Activated T-cell treated with anti-CD3 and anti-CD28 coated beads, Interleukin-2, amount 50 U/mL, for 72 hours (primary cell): ENCODE measurements at regions not wholly inside any gene's neighbourhood (a gene's known extent, or its start where the extent isn't known, plus 50 kb on each side); places are given as distances from the start of the nearest gene placed in this dataset.

Experiments used
- ATAC-seq, 2 donors: fragments of 150-1000 bp; cut with Tn5 transposase; replicated peaks in 1 of 2; 2 replicates each; pipeline ENCODE4 v1.10.0; 2021; ENCODE audit warnings: moderate library complexity in 2 of 2, mild to moderate bottlenecking in 1 of 2
- DNase-seq, 2 donors: peaks; one replicate each; pipeline ENCODE4 v3.0.0; 2021 to 2022; ENCODE audit warnings: mixed read lengths in 1 of 2
- H3K27ac Mint-ChIP-seq: one replicate; pipeline ENCODE4 v1.8.0; 2022; ENCODE audit warnings: mild to moderate bottlenecking, moderate library complexity, mixed read lengths
- H3K27me3 Mint-ChIP-seq: one replicate; pipeline ENCODE4 v1.8.0; 2022; ENCODE audit warnings: low read depth, mixed read lengths
- H3K36me3 Mint-ChIP-seq, 2 donors: one replicate each; pipeline ENCODE4 v1.8.0; 2022; ENCODE audit warnings: mixed read lengths in 2 of 2, mild to moderate bottlenecking in 1 of 2; ENCODE audit not compliant: insufficient read depth in 2 of 2
- H3K4me1 Mint-ChIP-seq: one replicate; pipeline ENCODE4 v1.8.0; 2022; ENCODE audit warnings: low read depth, mixed read lengths
- H3K4me3 Mint-ChIP-seq, 2 donors: one replicate each; pipeline ENCODE4 v1.8.0; 2022; ENCODE audit warnings: mild to moderate bottlenecking in 2 of 2, mixed read lengths in 2 of 2, moderate library complexity in 2 of 2
- H3K9me3 Mint-ChIP-seq, 2 donors: one replicate each; pipeline ENCODE4 v1.8.0; 2022; ENCODE audit warnings: mixed read lengths in 2 of 2

GRCh38 chr19:31947436-31948115 is 397.8 kb upstream of the ZNF507 start:
- Mint-ChIP-seq H3K9me3 (peaks cover 2 to 4% of the 10 kb centered on the region in 2 donors), H3K36me3 (no peaks in the 10 kb centered on the region), H3K4me1 (no peaks in the 10 kb centered on the region), H3K27ac (no peak overlapping the region), H3K27me3 (no peaks in the 10 kb centered on the region), H3K4me3 (no peak overlapping the region)
- DNase-seq = no peak
- no peak for ATAC-seq

GRCh38 chr19:31952693-31953092 is 392.7 kb upstream of the ZNF507 start:
- DNase-seq (no peak), ATAC-seq (no peak)
- H3K27me3 Mint-ChIP-seq = no peaks in the 10 kb centered on the region
- H3K9me3 Mint-ChIP-seq = peaks cover 2 to 7% of the 10 kb centered on the region in 2 donors
- H3K27ac Mint-ChIP-seq = no peak overlapping the region
- no peaks in the 10 kb centered on the region for H3K4me1 Mint-ChIP-seq
- no peak overlapping the region for H3K4me3 Mint-ChIP-seq
- H3K36me3 Mint-ChIP-seq = no peaks in the 10 kb centered on the region

GRCh38 chr19:31955061-31955460 is 390.3 kb upstream of the ZNF507 start:
- H3K4me3 Mint-ChIP-seq = no peak overlapping the region
- H3K27ac Mint-ChIP-seq = no peak overlapping the region
- H3K36me3 Mint-ChIP-seq = no peaks in the 10 kb centered on the region
- H3K4me1 Mint-ChIP-seq = no peaks in the 10 kb centered on the region
- ATAC-seq (no peak), DNase-seq (no peak)
- peaks cover 2 to 7% of the 10 kb centered on the region in 2 donors for H3K9me3 Mint-ChIP-seq
- no peaks in the 10 kb centered on the region for H3K27me3 Mint-ChIP-seq

GRCh38 chr19:31955884-31956283 is 389.5 kb upstream of the ZNF507 start:
- no peaks in the 10 kb centered on the region for H3K27me3 Mint-ChIP-seq
- H3K36me3 Mint-ChIP-seq = no peaks in the 10 kb centered on the region
- H3K4me1 Mint-ChIP-seq = no peaks in the 10 kb centered on the region
- H3K9me3 Mint-ChIP-seq = peaks cover 2 to 7% of the 10 kb centered on the region in 2 donors
- no peak overlapping the region for H3K4me3 Mint-ChIP-seq
- H3K27ac Mint-ChIP-seq = no peak overlapping the region
- ATAC-seq = no peak
- no peak for DNase-seq

- no peaks in the 10 kb centered on the region for H3K27me3 Mint-ChIP-seq
- H3K9me3 Mint-ChIP-seq = peaks cover 2 to 6% of the 10 kb centered on the region in 2 donors
- H3K4me1 Mint-ChIP-seq = no peaks in the 10 kb centered on the region
- H3K27ac Mint-ChIP-seq = no peak overlapping the region
- H3K4me3 Mint-ChIP-seq = no peak overlapping the region
- no peaks in the 10 kb centered on the region for H3K36me3 Mint-ChIP-seq
- DNase-seq = no peak
- no peak for ATAC-seq
Measured at GRCh38 chr19:31956771-31957392, 388.5 kb upstream of the ZNF507 start.

- Mint-ChIP-seq H3K27me3 (no peaks in the 10 kb centered on the region), H3K9me3 (peaks cover 0 to 2% of the 10 kb centered on the region in 2 donors), H3K4me3 (no peak overlapping the region), H3K36me3 (no peaks in the 10 kb centered on the region), H3K27ac (no peak overlapping the region), H3K4me1 (no peaks in the 10 kb centered on the region)
- ATAC-seq = no peak
- DNase-seq = no peak
Measured at GRCh38 chr19:31957711-31958110, 387.7 kb upstream of the ZNF507 start.

GRCh38 chr19:31959527-31960018 is 385.8 kb upstream of the ZNF507 start:
- Mint-ChIP-seq H3K27me3 (no peaks in the 10 kb centered on the region), H3K27ac (no peak overlapping the region), H3K4me3 (no peak overlapping the region), H3K36me3 (no peaks in the 10 kb centered on the region), H3K9me3 (peaks cover 0 to 2% of the 10 kb centered on the region in 2 donors), H3K4me1 (no peaks in the 10 kb centered on the region)
- no peak for ATAC-seq
- DNase-seq = no peak

- no peaks in the 10 kb centered on the region for H3K4me1 Mint-ChIP-seq
- H3K36me3 Mint-ChIP-seq = no peaks in the 10 kb centered on the region
- no peaks in the 10 kb centered on the region for H3K9me3 Mint-ChIP-seq
Measured at GRCh38 chr19:31960474-31960873, 384.9 kb upstream of the ZNF507 start.

GRCh38 chr19:31961191-31961590 is 384.2 kb upstream of the ZNF507 start:
- H3K27ac Mint-ChIP-seq = no peak overlapping the region
- H3K9me3 Mint-ChIP-seq = no peaks in the 10 kb centered on the region
- H3K4me1 Mint-ChIP-seq = no peaks in the 10 kb centered on the region
- H3K36me3 Mint-ChIP-seq = no peaks in the 10 kb centered on the region
- no peak for DNase-seq
- no peak overlapping the region for H3K4me3 Mint-ChIP-seq
- ATAC-seq = no peak
- no peaks in the 10 kb centered on the region for H3K27me3 Mint-ChIP-seq

More at GRCh38 chr19:31960474-31960873, 384.9 kb upstream of the ZNF507 start:
- DNase-seq = no peak
- no peak overlapping the region for H3K4me3 Mint-ChIP-seq
- no peaks in the 10 kb centered on the region for H3K27me3 Mint-ChIP-seq
- no peak overlapping the region for H3K27ac Mint-ChIP-seq
- ATAC-seq = no peak

- no peak for DNase-seq
- no peak for ATAC-seq
- Mint-ChIP-seq H3K36me3 (no peaks in the 10 kb centered on the region), H3K4me3 (no peak overlapping the region), H3K27ac (no peak overlapping the region), H3K9me3 (no peaks in the 10 kb centered on the region), H3K4me1 (no peaks in the 10 kb centered on the region), H3K27me3 (no peaks in the 10 kb centered on the region)
Measured at GRCh38 chr19:31961667-31962066, 383.7 kb upstream of the ZNF507 start.

- H3K4me1 Mint-ChIP-seq = no peaks in the 10 kb centered on the region
- DNase-seq (no peak), ATAC-seq (no peak)
- H3K36me3 Mint-ChIP-seq = no peaks in the 10 kb centered on the region
- no peaks in the 10 kb centered on the region for H3K9me3 Mint-ChIP-seq
- H3K27ac Mint-ChIP-seq = no peak overlapping the region
- no peaks in the 10 kb centered on the region for H3K27me3 Mint-ChIP-seq
- H3K4me3 Mint-ChIP-seq = no peak overlapping the region
Measured at GRCh38 chr19:31962561-31962996, 382.8 kb upstream of the ZNF507 start.

GRCh38 chr19:31963746-31964145 is 381.7 kb upstream of the ZNF507 start:
- Mint-ChIP-seq H3K4me1 (no peaks in the 10 kb centered on the region), H3K36me3 (no peaks in the 10 kb centered on the region), H3K27ac (no peak overlapping the region), H3K4me3 (no peak overlapping the region), H3K9me3 (no peaks in the 10 kb centered on the region), H3K27me3 (no peaks in the 10 kb centered on the region)
- no peak for DNase-seq
- ATAC-seq = no peak

GRCh38 chr19:31969016-31969415 is 376.4 kb upstream of the ZNF507 start:
- ATAC-seq = no peak
- H3K36me3 Mint-ChIP-seq = no peaks in the 10 kb centered on the region
- no peaks in the 10 kb centered on the region for H3K9me3 Mint-ChIP-seq
- H3K27ac Mint-ChIP-seq = no peak overlapping the region
- no peak for DNase-seq
- no peaks in the 10 kb centered on the region for H3K4me1 Mint-ChIP-seq
- H3K4me3 Mint-ChIP-seq = no peak overlapping the region
- no peaks in the 10 kb centered on the region for H3K27me3 Mint-ChIP-seq

GRCh38 chr19:31970027-31970461 is 375.4 kb upstream of the ZNF507 start:
- ATAC-seq (no peak), DNase-seq (no peak)
- H3K36me3 Mint-ChIP-seq = no peaks in the 10 kb centered on the region
- no peak overlapping the region for H3K4me3 Mint-ChIP-seq
- H3K27ac Mint-ChIP-seq = no peak overlapping the region
- no peaks in the 10 kb centered on the region for H3K4me1 Mint-ChIP-seq
- H3K27me3 Mint-ChIP-seq = no peaks in the 10 kb centered on the region
- no peaks in the 10 kb centered on the region for H3K9me3 Mint-ChIP-seq
